Peyer's patch (tissue), 4 donors: ENCODE measurements at regions not wholly inside any gene's neighbourhood (a gene's known extent, or its start where the extent isn't known, plus 50 kb on each side); places are given as distances from the start of the nearest gene placed in this dataset.

Experiments
- DNase-seq, 3 donors: peaks; one replicate each; pipeline ENCODE4 v3.0.0-alpha.2; 2017 to 2019
- H3K27ac ChIP-seq, 4 donors: fragments of 200-600 bp; sonication (generic); one replicate each; pipeline ENCODE4 v1.5.1; 2016 to 2019
- H3K27me3 ChIP-seq, 2 donors: fragments of 200-600 bp; sonication (generic); one replicate each; pipeline ENCODE4 v1.5.1; 2019
- H3K36me3 ChIP-seq, 3 donors: fragments of 200-600 bp; sonication (generic); one replicate each; pipeline ENCODE4 v1.5.1; 2016 to 2019
- H3K4me1 ChIP-seq, 4 donors: fragments of 200-600 bp; sonication (generic); one replicate each; pipeline ENCODE4 v1.5.1; 2016 to 2019
- H3K4me3 ChIP-seq, 4 donors: fragments of 200-600 bp; sonication (generic); 1 replicate in 3 of 4; 2 replicates in 1 of 4; pipeline ENCODE4 v1.5.1; 2016 to 2019; ENCODE audit warnings: mild to moderate bottlenecking in 1 of 4
- H3K9me3 ChIP-seq, 4 donors: fragments of 200-600 bp; sonication (generic); one replicate each; pipeline ENCODE4 v1.5.1; 2016 to 2019; ENCODE audit warnings: mild to moderate bottlenecking in 1 of 4
- POLR2A ChIP-seq, 2 donors: fragments of 450-650 bp; IDR thresholded peaks; one replicate each; pipeline ENCODE4 v1.5.1; 2017; ENCODE audit warnings: antibody characterized with exemption in 2 of 2, mild to moderate bottlenecking in 2 of 2, moderate library complexity in 2 of 2
- TF ChIP-seq, protein P1 (sequence below), 6 experiments: fragments of 450-650 bp in 4 of 6; fragments of 200-600 bp in 2 of 6; sonication (generic) in 1 of 6; IDR thresholded peaks; one replicate each; pipeline ENCODE4 v1.5.1; 2017 to 2019; ENCODE audit warnings: antibody characterized with exemption in 6 of 6, mild to moderate bottlenecking in 3 of 6, moderate library complexity in 1 of 6

DNA sequence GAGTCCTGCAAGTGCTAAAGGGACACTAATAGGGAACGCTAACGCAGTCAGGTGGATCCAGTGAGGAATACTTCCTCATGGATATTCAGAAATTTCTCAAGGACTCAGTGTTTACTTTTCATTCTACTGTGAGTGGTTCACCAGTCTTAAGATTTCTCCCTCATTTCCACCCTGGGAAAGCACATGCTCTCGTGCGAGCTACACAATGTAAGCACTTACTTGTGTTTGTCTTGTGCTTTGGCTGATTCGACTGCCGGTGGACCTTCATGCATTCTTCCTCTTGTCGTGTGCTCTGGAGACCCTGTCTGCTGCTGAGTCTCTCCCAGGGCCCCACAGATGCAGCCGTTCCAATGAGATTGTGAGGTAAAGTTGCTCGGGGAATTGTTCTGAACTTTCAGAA lies 180.1 kb downstream of the NUFIP1 start:
- no peaks in the 10 kb centered on the region for H3K27me3 ChIP-seq
- no peak for DNase-seq

GRCh38 chr13:44808185-44808584 lies 181.1 kb downstream of the NUFIP1 start:
- no peak for TF ChIP-seq POLR2A (IDR thresholded peaks at IDR 0.05)
- TF ChIP-seq, protein P1, sequence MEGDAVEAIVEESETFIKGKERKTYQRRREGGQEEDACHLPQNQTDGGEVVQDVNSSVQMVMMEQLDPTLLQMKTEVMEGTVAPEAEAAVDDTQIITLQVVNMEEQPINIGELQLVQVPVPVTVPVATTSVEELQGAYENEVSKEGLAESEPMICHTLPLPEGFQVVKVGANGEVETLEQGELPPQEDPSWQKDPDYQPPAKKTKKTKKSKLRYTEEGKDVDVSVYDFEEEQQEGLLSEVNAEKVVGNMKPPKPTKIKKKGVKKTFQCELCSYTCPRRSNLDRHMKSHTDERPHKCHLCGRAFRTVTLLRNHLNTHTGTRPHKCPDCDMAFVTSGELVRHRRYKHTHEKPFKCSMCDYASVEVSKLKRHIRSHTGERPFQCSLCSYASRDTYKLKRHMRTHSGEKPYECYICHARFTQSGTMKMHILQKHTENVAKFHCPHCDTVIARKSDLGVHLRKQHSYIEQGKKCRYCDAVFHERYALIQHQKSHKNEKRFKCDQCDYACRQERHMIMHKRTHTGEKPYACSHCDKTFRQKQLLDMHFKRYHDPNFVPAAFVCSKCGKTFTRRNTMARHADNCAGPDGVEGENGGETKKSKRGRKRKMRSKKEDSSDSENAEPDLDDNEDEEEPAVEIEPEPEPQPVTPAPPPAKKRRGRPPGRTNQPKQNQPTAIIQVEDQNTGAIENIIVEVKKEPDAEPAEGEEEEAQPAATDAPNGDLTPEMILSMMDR (IDR thresholded peaks at IDR 0.05) = no peak
- Histone ChIP-seq H3K9me3 (no peaks in the 10 kb centered on the region), H3K27me3 (no peaks in the 10 kb centered on the region), H3K4me1 (no peaks in the 10 kb centered on the region), H3K4me3 (no peak overlapping the region), H3K27ac (no peak overlapping the region), H3K36me3 (no peaks in the 10 kb centered on the region)
- no peak for DNase-seq

More for the DNA sequence above, 180.1 kb downstream of the NUFIP1 start:
- Histone ChIP-seq H3K36me3 (no peaks in the 10 kb centered on the region), H3K27ac (no peak overlapping the region), H3K4me1 (no peaks in the 10 kb centered on the region), H3K9me3 (no peaks in the 10 kb centered on the region), H3K4me3 (no peak overlapping the region)
- TF ChIP-seq POLR2A (IDR thresholded peaks at IDR 0.05) = no peak
- TF ChIP-seq, protein P1 (IDR thresholded peaks at IDR 0.05) = no peak

DNA sequence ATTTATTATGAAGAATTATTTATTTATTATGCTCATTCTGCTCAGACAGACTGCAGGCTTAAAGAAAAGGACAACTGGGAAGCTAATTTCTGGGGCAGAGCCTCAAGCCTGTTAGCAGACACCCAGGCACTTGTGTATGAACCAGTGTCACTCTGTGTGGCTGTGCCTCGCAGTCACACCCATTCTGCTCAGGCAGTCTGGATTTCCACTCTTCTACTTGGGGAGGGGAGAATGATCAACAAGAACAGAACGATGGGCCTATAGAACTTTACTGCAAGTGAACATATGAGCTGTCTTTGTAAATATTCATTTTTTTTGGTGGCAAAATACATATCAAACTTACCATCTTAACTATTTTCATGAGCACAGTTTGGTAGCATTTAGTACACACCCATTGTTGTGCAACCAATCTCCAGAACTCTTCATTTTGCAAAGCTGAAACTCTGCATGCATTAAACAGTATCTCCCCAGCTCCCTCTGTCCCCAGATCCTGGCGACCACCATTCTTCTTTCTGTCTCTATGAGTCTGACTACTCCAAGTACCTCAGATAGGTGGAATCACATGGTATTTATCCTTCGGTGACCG lies 181.7 kb downstream of the NUFIP1 start:
- H3K27ac ChIP-seq = no peak overlapping the region
- no peak for TF ChIP-seq POLR2A (IDR thresholded peaks at IDR 0.05)
- TF ChIP-seq, protein P1 (IDR thresholded peaks at IDR 0.05) = no peak

GRCh38 chr13:44806826-44807225 lies 182.4 kb downstream of the NUFIP1 start:
- DNase-seq = no peak
- no peak overlapping the region for H3K27ac ChIP-seq
- no peaks in the 10 kb centered on the region for H3K36me3 ChIP-seq
- no peaks in the 10 kb centered on the region for H3K4me1 ChIP-seq
- no peaks in the 10 kb centered on the region for H3K9me3 ChIP-seq
- TF ChIP-seq, protein P1 (IDR thresholded peaks at IDR 0.05) = no peak
- TF ChIP-seq POLR2A (IDR thresholded peaks at IDR 0.05) = no peak
- no peaks in the 10 kb centered on the region for H3K27me3 ChIP-seq
- H3K4me3 ChIP-seq = no peak overlapping the region

More for the DNA sequence above, 181.7 kb downstream of the NUFIP1 start:
- H3K4me1 ChIP-seq = no peaks in the 10 kb centered on the region
- H3K9me3 ChIP-seq = no peaks in the 10 kb centered on the region
- H3K27me3 ChIP-seq = no peaks in the 10 kb centered on the region
- no peaks in the 10 kb centered on the region for H3K36me3 ChIP-seq
- DNase-seq = no peak
- no peak overlapping the region for H3K4me3 ChIP-seq

DNA sequence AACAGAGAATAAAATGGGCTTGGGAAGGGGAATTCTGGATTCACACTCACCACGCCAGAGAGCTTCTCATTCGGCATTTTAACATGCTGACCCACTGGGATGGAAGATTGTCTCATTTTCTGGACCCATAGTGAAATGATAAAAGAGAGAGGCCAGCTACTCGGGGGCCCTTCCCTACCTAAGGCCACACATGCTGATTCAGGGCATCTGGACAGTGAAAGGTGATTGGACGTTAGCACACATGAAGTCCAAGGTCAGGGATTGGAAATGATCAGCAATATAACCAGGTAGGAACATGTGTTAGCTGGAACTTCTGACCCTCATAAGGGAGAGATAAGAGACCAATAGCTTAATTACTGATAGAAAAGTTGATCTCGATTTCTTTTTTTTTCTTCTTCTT lies 183.7 kb downstream of the NUFIP1 start:
- H3K4me3 ChIP-seq = no peak overlapping the region
- TF ChIP-seq, protein P1 (IDR thresholded peaks at IDR 0.05) = no peak
- no peak for TF ChIP-seq POLR2A (IDR thresholded peaks at IDR 0.05)
- H3K36me3 ChIP-seq = no peaks in the 10 kb centered on the region
- H3K4me1 ChIP-seq = no peaks in the 10 kb centered on the region
- no peaks in the 10 kb centered on the region for H3K27me3 ChIP-seq
- no peaks in the 10 kb centered on the region for H3K9me3 ChIP-seq
- H3K27ac ChIP-seq = peak overlapping the region in 1 of 4 donors; percentile 7
- DNase-seq = peak in 1 of 3 donors; percentile 52

- DNase-seq = no peak
- Histone ChIP-seq H3K9me3 (no peaks in the 10 kb centered on the region), H3K36me3 (no peaks in the 10 kb centered on the region), H3K4me3 (no peak overlapping the region), H3K27me3 (no peaks in the 10 kb centered on the region), H3K4me1 (no peaks in the 10 kb centered on the region), H3K27ac (no peak overlapping the region)
- TF ChIP-seq POLR2A (IDR thresholded peaks at IDR 0.05) = no peak
Measured at GRCh38 chr13:44803390-44803789, 185.9 kb downstream of the NUFIP1 start.
